Panc1 (cell line): ENCODE measurements at regions not wholly inside any gene's neighbourhood (a gene's known extent, or its start where the extent isn't known, plus 50 kb on each side); places are given as distances from the start of the nearest gene placed in this dataset.

Experiments
- CTCF ChIP-seq: fragments of 450-650 bp; IDR thresholded peaks from 2 replicates; pipeline ENCODE4 v1.5.1; 2017; ENCODE audit warnings: mild to moderate bottlenecking
- SIN3A ChIP-seq: IDR thresholded peaks from 2 replicates; pipeline ENCODE4 v1.6.1; 2012; ENCODE audit warnings: low read depth, mild to moderate bottlenecking, low read length, moderate library complexity, borderline replicate concordance; ENCODE audit not compliant: insufficient read depth
- TCF7L2 ChIP-seq: IDR thresholded peaks from 2 replicates; pipeline ENCODE4 v1.6.1; 2011; ENCODE audit warnings: mild to moderate bottlenecking, low read depth, low read length, inconsistent platforms

GRCh38 chr4:134740290-134740689, 538.7 kb upstream of the PABPC4L start:
- TF ChIP-seq CTCF (no peak), SIN3A (no peak), TCF7L2 (no peak)
